ES-I3 (cell line): ENCODE measurements at regions not wholly inside any gene's neighbourhood (a gene's known extent, or its start where the extent isn't known, plus 50 kb on each side); places are given as distances from the start of the nearest gene placed in this dataset.
"Not testable (repeated sequence)": the region's sequence is repeated elsewhere in the genome, so short reads cannot be mapped to it uniquely, and the experiment has no call there.

Experiments
- H3K36me3 ChIP-seq: 2 replicates; pipeline ENCODE4 v1.6.1; 2013; ENCODE audit warnings: mild to moderate bottlenecking, low read length, control low read depth, moderate library complexity; ENCODE audit not compliant: insufficient read depth
- H3K4me1 ChIP-seq: 2 replicates; pipeline ENCODE4 v1.6.1; 2013; ENCODE audit warnings: mild to moderate bottlenecking, control low read depth, low read length; ENCODE audit not compliant: insufficient read depth
- H3K9ac ChIP-seq: 2 replicates; pipeline ENCODE4 v1.6.1; 2013; ENCODE audit warnings: low read depth, mild to moderate bottlenecking, low read length, moderate library complexity
- H3K9me3 ChIP-seq: 2 replicates; pipeline ENCODE4 v1.6.1; 2013; ENCODE audit warnings: mild to moderate bottlenecking, low read length, moderate library complexity; ENCODE audit not compliant: control insufficient read depth, insufficient read depth

- Histone ChIP-seq H3K36me3 (no peaks in the 10 kb centered on the region), H3K9ac (no peak overlapping the region), H3K4me1 (no peaks in the 10 kb centered on the region), H3K9me3 (no peaks in the 10 kb centered on the region)
These were observed 108.0 kb upstream of the ALKAL2 start for GRCh38 chr2:395886-396285.

GRCh38 chr2:393711-394696, 106.1 kb upstream of the ALKAL2 start:
- H3K9ac ChIP-seq = no peak overlapping the region

GRCh38 chr2:392926-393280, 105.0 kb upstream of the ALKAL2 start:
- no peaks in the 10 kb centered on the region for H3K36me3 ChIP-seq
- no peaks in the 10 kb centered on the region for H3K9me3 ChIP-seq
- no peaks in the 10 kb centered on the region for H3K4me1 ChIP-seq
- no peak overlapping the region for H3K9ac ChIP-seq

More at GRCh38 chr2:393711-394696, 106.1 kb upstream of the ALKAL2 start:
- no peaks in the 10 kb centered on the region for H3K4me1 ChIP-seq
- H3K9me3 ChIP-seq = no peaks in the 10 kb centered on the region
- H3K36me3 ChIP-seq = no peaks in the 10 kb centered on the region

- no peak overlapping the region for H3K9ac ChIP-seq
- H3K36me3 ChIP-seq = no peaks in the 10 kb centered on the region
- H3K4me1 ChIP-seq = no peaks in the 10 kb centered on the region
- no peaks in the 10 kb centered on the region for H3K9me3 ChIP-seq
These were observed 104.5 kb upstream of the ALKAL2 start for GRCh38 chr2:392181-392925.

- no peak overlapping the region for H3K9ac ChIP-seq
- H3K36me3 ChIP-seq = no peaks in the 10 kb centered on the region
These were observed 103.8 kb upstream of the ALKAL2 start for GRCh38 chr2:391696-392095.

GRCh38 chr2:390959-391358, 103.1 kb upstream of the ALKAL2 start:
- no peaks in the 10 kb centered on the region for H3K9me3 ChIP-seq
- no peaks in the 10 kb centered on the region for H3K4me1 ChIP-seq
- no peak overlapping the region for H3K9ac ChIP-seq
- no peaks in the 10 kb centered on the region for H3K36me3 ChIP-seq

More at GRCh38 chr2:391696-392095, 103.8 kb upstream of the ALKAL2 start:
- H3K4me1 ChIP-seq = no peaks in the 10 kb centered on the region
- H3K9me3 ChIP-seq = no peaks in the 10 kb centered on the region

GRCh38 chr2:389985-390384, 102.1 kb upstream of the ALKAL2 start:
- not testable (repeated sequence) for H3K4me1 ChIP-seq, H3K9ac ChIP-seq, H3K36me3 ChIP-seq, H3K9me3 ChIP-seq

- H3K4me1 ChIP-seq, H3K36me3 ChIP-seq, H3K9me3 ChIP-seq, H3K9ac ChIP-seq: not testable (repeated sequence)
These were observed 100.9 kb upstream of the ALKAL2 start for GRCh38 chr2:388752-389151.

- Histone ChIP-seq H3K9me3 (no peaks in the 10 kb centered on the region), H3K9ac (no peak overlapping the region), H3K4me1 (no peaks in the 10 kb centered on the region), H3K36me3 (no peaks in the 10 kb centered on the region)
These were observed 100.1 kb upstream of the ALKAL2 start for GRCh38 chr2:387980-388421.

- Histone ChIP-seq H3K4me1 (0 out of 2 replicates have a peak, but pooled peaks cover 4% of the 10 kb centered on the region), H3K9me3 (no peaks in the 10 kb centered on the region), H3K36me3 (no peaks in the 10 kb centered on the region), H3K9ac (no peak overlapping the region)
These were observed 98.7 kb upstream of the ALKAL2 start for GRCh38 chr2:386406-387103.

GRCh38 chr2:385785-386184, 97.9 kb upstream of the ALKAL2 start:
- Histone ChIP-seq H3K9ac (no peak overlapping the region), H3K4me1 (0 out of 2 replicates have a peak, but pooled peaks cover 4% of the 10 kb centered on the region), H3K36me3 (no peaks in the 10 kb centered on the region), H3K9me3 (no peaks in the 10 kb centered on the region)

GRCh38 chr2:385061-385460, 97.2 kb upstream of the ALKAL2 start:
- Histone ChIP-seq H3K36me3 (no peaks in the 10 kb centered on the region), H3K4me1 (0 out of 2 replicates have a peak, but pooled peaks cover 4% of the 10 kb centered on the region), H3K9ac (no peak overlapping the region), H3K9me3 (no peaks in the 10 kb centered on the region)

GRCh38 chr2:383888-384287, 96.0 kb upstream of the ALKAL2 start:
- Histone ChIP-seq H3K36me3 (no peaks in the 10 kb centered on the region), H3K9me3 (no peaks in the 10 kb centered on the region), H3K9ac (no peak overlapping the region), H3K4me1 (0 out of 2 replicates have a peak, but pooled peaks cover 4% of the 10 kb centered on the region)

- no peaks in the 10 kb centered on the region for H3K9me3 ChIP-seq
- H3K9ac ChIP-seq = no peak overlapping the region
- 0 out of 2 replicates have a peak, but pooled peaks cover 4% of the 10 kb centered on the region for H3K4me1 ChIP-seq
- H3K36me3 ChIP-seq = no peaks in the 10 kb centered on the region
These were observed 95.3 kb upstream of the ALKAL2 start for GRCh38 chr2:383178-383577.
